Mucosa of descending colon (tissue), 3 donors: ENCODE measurements at regions not wholly inside any gene's neighbourhood (a gene's known extent, or its start where the extent isn't known, plus 50 kb on each side); places are given as distances from the start of the nearest gene placed in this dataset.

Experiments used
- ATAC-seq: fragments of 200-7000 bp; cut with Tn5 transposase; one replicate; pipeline ENCODE4 v1.9.1; 2020; ENCODE audit warnings: mild to moderate bottlenecking, moderate library complexity
- DNase-seq, 3 donors: peaks; one replicate each; pipeline ENCODE4 v3.0.0-alpha.2; 2020
- H3K36me3 ChIP-seq: fragments of 200-600 bp; one replicate; pipeline ENCODE4 v1.8.0; 2021; ENCODE audit warnings: low read depth, mild to moderate bottlenecking
- H3K4me1 ChIP-seq: fragments of 200-600 bp; one replicate; pipeline ENCODE4 v1.8.0; 2021; ENCODE audit warnings: low read depth, mild to moderate bottlenecking
- H3K4me3 ChIP-seq: fragments of 200-600 bp; one replicate; pipeline ENCODE4 v1.8.0; 2021; ENCODE audit warnings: mild to moderate bottlenecking
- H3K9me3 ChIP-seq: fragments of 200-600 bp; one replicate; pipeline ENCODE4 v1.8.0; 2021; ENCODE audit warnings: mild to moderate bottlenecking
- intact Hi-C, 2 donors: fragments of 100-400 bp; cut with DNase I in 1 of 2; cut with micrococcal nuclease in 1 of 2; formaldehyde crosslinking; loops; one replicate each; pipeline versions ENCODE4 v1.11.0 to v1.11.1; 2022; cut with DNase I, micrococcal nuclease
- TF ChIP-seq, protein P1 (sequence below): fragments of 200-600 bp; IDR thresholded peaks from one replicate; pipeline ENCODE4 v1.8.0; 2022; ENCODE audit warnings: antibody characterized with exemption, mild to moderate bottlenecking
- donor health status: DM: no; HTN: no; CAD: no; lungs with moderate emphysema.
- donor health status: DM: no; HTN: no; CAD: no.
- donor health status: DM: no; HTN: yes; CAD: no.

DNA sequence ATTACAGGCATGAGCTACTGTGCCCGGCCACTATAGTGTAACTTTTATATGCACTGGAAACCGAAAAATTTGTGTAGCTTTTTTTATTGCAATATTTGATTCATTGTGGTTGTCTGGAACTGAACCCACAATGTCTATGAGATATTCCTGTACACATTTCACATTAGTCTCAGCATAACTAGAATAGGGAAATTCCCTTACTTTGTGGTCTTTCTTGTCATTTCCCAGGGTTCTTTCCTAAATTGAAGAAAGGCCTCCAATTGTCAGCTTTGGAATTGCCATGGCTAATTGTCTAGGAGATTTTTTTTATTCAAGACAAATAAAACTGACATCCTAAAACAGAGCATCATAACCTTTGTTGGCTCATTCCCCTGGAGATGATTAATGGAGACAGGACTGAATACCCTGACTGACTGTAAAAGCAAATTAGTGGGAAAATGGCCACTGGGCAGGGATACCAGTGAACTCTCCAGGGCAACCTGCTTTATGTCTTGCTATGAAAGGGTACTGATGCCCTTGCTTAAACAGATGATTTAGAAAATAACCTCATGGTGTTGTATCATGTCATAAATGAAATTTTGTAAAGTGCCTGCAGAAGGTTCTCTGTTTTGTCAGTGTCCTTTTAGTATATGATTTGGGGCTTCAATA is 576.9 kb downstream of the RFPL4B start:
- TF ChIP-seq, protein P1, sequence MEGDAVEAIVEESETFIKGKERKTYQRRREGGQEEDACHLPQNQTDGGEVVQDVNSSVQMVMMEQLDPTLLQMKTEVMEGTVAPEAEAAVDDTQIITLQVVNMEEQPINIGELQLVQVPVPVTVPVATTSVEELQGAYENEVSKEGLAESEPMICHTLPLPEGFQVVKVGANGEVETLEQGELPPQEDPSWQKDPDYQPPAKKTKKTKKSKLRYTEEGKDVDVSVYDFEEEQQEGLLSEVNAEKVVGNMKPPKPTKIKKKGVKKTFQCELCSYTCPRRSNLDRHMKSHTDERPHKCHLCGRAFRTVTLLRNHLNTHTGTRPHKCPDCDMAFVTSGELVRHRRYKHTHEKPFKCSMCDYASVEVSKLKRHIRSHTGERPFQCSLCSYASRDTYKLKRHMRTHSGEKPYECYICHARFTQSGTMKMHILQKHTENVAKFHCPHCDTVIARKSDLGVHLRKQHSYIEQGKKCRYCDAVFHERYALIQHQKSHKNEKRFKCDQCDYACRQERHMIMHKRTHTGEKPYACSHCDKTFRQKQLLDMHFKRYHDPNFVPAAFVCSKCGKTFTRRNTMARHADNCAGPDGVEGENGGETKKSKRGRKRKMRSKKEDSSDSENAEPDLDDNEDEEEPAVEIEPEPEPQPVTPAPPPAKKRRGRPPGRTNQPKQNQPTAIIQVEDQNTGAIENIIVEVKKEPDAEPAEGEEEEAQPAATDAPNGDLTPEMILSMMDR, result no peak
- no peak for ATAC-seq
- Histone ChIP-seq H3K4me3 (no peak overlapping the region), H3K9me3 (peaks cover 7% of the 10 kb centered on the region), H3K36me3 (no peaks in the 10 kb centered on the region), H3K4me1 (peaks cover 3% of the 10 kb centered on the region)
- intact Hi-C loops, result no loop called here
- DNase-seq, result no peak

DNA sequence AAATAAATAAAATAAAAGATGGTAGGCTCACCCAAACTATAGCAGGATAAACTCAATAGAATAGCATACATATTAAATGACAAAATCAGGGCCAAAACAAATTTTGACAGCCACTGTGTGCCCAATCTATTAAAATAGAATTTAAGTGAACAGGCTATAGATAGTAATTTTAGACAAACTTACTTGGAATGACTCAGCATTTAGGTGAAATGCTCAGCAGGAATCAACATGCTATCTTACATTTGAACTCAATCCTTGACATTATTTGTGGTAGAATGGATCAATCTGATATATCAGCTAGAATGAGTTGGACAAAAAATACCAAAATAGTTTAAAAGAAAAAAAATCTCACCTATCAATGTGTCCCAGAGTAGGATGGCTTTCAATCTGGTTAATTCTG is 578.6 kb downstream of the RFPL4B start:
- Histone ChIP-seq H3K4me3 (no peak overlapping the region), H3K36me3 (no peaks in the 10 kb centered on the region), H3K9me3 (peaks cover 7% of the 10 kb centered on the region), H3K4me1 (no peaks in the 10 kb centered on the region)
- TF ChIP-seq, protein P1, result no peak
- ATAC-seq, result no peak
- intact Hi-C loops, result no loop called here
- no peak for DNase-seq

DNA sequence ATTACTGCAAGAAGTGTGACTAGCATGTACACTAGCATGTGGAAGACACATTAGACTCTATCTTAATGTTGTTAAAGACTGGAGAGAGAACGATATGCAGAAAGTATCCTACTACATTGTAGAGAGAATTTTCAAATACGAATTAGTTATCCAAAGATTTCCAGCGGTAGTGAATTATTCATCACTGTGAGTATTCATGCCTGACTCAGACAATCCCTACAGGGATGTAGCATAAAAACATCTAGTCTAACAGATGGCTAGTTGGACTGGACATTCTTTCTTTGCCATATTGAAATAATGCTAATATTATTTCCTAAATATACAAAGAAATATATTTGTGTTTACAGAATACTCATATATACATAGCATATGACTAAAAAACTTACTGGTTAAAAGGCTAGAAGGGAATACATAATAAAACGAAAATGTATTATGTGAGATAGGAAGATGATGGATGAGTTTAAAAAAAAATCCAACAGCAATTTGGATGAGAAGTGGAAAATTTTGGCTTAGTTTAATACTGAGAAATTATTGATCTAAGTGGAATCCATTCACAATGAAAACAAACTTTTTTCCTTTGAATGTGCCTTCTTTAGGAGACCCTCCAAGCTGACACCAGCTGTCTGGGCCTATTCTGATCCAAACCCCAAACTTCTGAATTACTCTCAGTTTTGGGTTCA is 580.7 kb downstream of the RFPL4B start:
- H3K36me3 ChIP-seq, result no peaks in the 10 kb centered on the region
- H3K4me1 ChIP-seq, result no peaks in the 10 kb centered on the region
- ATAC-seq (no peak), DNase-seq (no peak)
- peaks cover 1% of the 10 kb centered on the region for H3K9me3 ChIP-seq
- no peak overlapping the region for H3K4me3 ChIP-seq
- intact Hi-C loops, result no loop called here
- TF ChIP-seq, protein P1, result no peak

DNA sequence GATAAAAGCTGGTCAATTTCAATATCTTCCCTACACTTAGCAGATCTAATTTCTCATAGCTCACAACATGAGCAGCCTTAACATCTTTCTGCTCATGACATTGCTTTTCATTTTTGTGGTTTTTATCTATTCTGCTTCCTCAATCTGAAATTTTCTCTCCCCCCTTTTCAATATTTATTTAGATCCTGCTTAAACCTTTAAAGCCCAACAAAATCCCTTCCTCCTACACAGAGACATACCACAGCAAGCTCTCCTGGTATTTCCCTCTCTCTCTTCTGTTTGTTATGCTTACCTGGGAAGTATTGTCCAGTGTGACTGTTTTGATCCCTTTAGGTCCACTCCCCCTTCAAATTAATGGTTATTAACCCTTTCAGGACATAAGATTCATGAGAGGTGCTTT is 582.5 kb downstream of the RFPL4B start:
- H3K9me3 ChIP-seq, result no peaks in the 10 kb centered on the region
- no peak overlapping the region for H3K4me3 ChIP-seq
- H3K4me1 ChIP-seq, result no peaks in the 10 kb centered on the region
- H3K36me3 ChIP-seq, result no peaks in the 10 kb centered on the region
- no peak for DNase-seq
- intact Hi-C loops, result no loop called here
- TF ChIP-seq, protein P1, result no peak
- no peak for ATAC-seq

DNA sequence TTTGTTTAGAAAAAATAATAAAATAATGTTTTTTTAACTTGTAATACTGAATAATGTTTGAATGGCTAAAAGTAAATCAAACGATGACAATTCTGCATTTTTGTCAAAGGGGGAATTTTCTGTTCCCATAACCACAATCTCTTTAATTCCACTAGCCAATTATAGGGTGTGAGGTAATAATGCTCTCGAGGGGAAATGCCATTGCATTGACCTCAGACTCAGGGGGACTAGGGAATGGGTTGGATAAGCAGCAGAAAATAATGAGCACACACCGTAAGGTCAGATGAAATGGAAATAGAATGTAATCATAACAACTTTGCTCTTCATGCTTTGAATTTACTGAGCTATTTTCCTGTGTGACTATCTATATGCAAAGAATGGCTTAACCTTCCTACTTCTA is 584.7 kb downstream of the RFPL4B start:
- ATAC-seq (no peak), DNase-seq (no peak)
- Histone ChIP-seq H3K9me3 (no peaks in the 10 kb centered on the region), H3K4me3 (no peak overlapping the region), H3K36me3 (no peaks in the 10 kb centered on the region), H3K4me1 (no peaks in the 10 kb centered on the region)
- intact Hi-C loops, result no loop called here
- TF ChIP-seq, protein P1, result no peak
